ENCODE measurements at regions not wholly inside any gene's neighbourhood (a gene's known extent, or its start where the extent isn't known, plus 50 kb on each side); places are given as distances from the start of the nearest gene placed in this dataset.

GRCh38 chr14:34069854-34070582 lies 119.1 kb upstream of the EGLN3 start:
- TF ChIP-seq EP300 (IDR thresholded peaks at IDR 0.05): no peak
- no peak for TF ChIP-seq POLR2A (IDR thresholded peaks at IDR 0.05)
